Stomach (tissue), 4 donors: ENCODE measurements at regions not wholly inside any gene's neighbourhood (a gene's known extent, or its start where the extent isn't known, plus 50 kb on each side); places are given as distances from the start of the nearest gene placed in this dataset.

ENCODE experiments used
- POLR2A ChIP-seq, 4 donors: fragments of 450-650 bp; IDR thresholded peaks; one replicate each; pipeline ENCODE4 v1.6.1; 2016; ENCODE audit warnings: antibody characterized with exemption in 4 of 4, control low read depth in 2 of 4, mild to moderate bottlenecking in 1 of 4, moderate library complexity in 1 of 4
- POLR2AphosphoS5 ChIP-seq, 3 donors: sonication (generic); formaldehyde crosslinking; IDR thresholded peaks; one replicate each; pipeline ENCODE4 v1.6.1; 2016; ENCODE audit warnings: antibody characterized with exemption in 3 of 3

GRCh38 chr2:63784461-63784860, 57.2 kb upstream of the UGP2 start:
- TF ChIP-seq POLR2A (IDR thresholded peaks at IDR 0.05) (no peak), POLR2AphosphoS5 (IDR thresholded peaks at IDR 0.05) (no peak)
